H1 (cell line): ENCODE measurements at regions not wholly inside any gene's neighbourhood (a gene's known extent, or its start where the extent isn't known, plus 50 kb on each side); places are given as distances from the start of the nearest gene placed in this dataset.

Experiments
- HDAC2 ChIP-seq, 2 experiments: fragments of 300-600 bp in 1 of 2; sonication (generic) in 1 of 2; IDR thresholded peaks; 2 replicates each; pipeline ENCODE4 v1.6.1; 2011 to 2012; ENCODE audit warnings: low read depth in 2 of 2, low read length in 2 of 2, mild to moderate bottlenecking in 2 of 2, moderate library complexity in 2 of 2, borderline replicate concordance in 1 of 2, inconsistent platforms in 1 of 2
- POLR2A ChIP-seq, 2 experiments: IDR thresholded peaks; 1 replicate in 1 of 2; 2 replicates in 1 of 2; pipeline ENCODE4 v1.6.1; 2011; ENCODE audit warnings: low read depth in 2 of 2, low read length in 2 of 2, mild to moderate bottlenecking in 2 of 2; ENCODE audit errors: control extremely low read depth in 1 of 2
- TF ChIP-seq, protein P1 (sequence below): fragments of 300-600 bp; sonication (generic); IDR thresholded peaks from 2 replicates; pipeline ENCODE4 v1.7.1; 2012; ENCODE audit warnings: low read length, moderate library complexity, mild to moderate bottlenecking, inconsistent platforms; ENCODE audit not compliant: insufficient replicate concordance

DNA sequence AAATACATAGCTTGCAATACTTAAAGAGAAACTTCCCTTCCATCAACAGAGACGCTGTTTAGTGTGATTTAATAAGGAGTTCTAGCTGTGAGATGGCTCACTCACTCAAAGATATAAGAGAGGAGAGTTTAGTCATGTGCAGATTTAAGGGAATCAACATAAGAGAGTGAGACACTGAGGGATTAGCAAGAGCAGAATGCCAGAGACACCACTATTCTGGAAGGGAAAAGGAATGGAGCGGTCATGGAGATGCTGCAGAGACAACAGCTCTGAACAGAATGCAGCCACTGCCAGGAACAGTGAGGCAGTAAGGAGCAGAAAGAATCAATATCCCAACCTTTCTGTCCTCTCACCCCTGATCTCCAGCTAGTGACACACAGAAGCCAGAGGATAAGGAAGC lies 248.8 kb downstream of the MBNL1 start (continued):
- TF ChIP-seq, protein P1, sequence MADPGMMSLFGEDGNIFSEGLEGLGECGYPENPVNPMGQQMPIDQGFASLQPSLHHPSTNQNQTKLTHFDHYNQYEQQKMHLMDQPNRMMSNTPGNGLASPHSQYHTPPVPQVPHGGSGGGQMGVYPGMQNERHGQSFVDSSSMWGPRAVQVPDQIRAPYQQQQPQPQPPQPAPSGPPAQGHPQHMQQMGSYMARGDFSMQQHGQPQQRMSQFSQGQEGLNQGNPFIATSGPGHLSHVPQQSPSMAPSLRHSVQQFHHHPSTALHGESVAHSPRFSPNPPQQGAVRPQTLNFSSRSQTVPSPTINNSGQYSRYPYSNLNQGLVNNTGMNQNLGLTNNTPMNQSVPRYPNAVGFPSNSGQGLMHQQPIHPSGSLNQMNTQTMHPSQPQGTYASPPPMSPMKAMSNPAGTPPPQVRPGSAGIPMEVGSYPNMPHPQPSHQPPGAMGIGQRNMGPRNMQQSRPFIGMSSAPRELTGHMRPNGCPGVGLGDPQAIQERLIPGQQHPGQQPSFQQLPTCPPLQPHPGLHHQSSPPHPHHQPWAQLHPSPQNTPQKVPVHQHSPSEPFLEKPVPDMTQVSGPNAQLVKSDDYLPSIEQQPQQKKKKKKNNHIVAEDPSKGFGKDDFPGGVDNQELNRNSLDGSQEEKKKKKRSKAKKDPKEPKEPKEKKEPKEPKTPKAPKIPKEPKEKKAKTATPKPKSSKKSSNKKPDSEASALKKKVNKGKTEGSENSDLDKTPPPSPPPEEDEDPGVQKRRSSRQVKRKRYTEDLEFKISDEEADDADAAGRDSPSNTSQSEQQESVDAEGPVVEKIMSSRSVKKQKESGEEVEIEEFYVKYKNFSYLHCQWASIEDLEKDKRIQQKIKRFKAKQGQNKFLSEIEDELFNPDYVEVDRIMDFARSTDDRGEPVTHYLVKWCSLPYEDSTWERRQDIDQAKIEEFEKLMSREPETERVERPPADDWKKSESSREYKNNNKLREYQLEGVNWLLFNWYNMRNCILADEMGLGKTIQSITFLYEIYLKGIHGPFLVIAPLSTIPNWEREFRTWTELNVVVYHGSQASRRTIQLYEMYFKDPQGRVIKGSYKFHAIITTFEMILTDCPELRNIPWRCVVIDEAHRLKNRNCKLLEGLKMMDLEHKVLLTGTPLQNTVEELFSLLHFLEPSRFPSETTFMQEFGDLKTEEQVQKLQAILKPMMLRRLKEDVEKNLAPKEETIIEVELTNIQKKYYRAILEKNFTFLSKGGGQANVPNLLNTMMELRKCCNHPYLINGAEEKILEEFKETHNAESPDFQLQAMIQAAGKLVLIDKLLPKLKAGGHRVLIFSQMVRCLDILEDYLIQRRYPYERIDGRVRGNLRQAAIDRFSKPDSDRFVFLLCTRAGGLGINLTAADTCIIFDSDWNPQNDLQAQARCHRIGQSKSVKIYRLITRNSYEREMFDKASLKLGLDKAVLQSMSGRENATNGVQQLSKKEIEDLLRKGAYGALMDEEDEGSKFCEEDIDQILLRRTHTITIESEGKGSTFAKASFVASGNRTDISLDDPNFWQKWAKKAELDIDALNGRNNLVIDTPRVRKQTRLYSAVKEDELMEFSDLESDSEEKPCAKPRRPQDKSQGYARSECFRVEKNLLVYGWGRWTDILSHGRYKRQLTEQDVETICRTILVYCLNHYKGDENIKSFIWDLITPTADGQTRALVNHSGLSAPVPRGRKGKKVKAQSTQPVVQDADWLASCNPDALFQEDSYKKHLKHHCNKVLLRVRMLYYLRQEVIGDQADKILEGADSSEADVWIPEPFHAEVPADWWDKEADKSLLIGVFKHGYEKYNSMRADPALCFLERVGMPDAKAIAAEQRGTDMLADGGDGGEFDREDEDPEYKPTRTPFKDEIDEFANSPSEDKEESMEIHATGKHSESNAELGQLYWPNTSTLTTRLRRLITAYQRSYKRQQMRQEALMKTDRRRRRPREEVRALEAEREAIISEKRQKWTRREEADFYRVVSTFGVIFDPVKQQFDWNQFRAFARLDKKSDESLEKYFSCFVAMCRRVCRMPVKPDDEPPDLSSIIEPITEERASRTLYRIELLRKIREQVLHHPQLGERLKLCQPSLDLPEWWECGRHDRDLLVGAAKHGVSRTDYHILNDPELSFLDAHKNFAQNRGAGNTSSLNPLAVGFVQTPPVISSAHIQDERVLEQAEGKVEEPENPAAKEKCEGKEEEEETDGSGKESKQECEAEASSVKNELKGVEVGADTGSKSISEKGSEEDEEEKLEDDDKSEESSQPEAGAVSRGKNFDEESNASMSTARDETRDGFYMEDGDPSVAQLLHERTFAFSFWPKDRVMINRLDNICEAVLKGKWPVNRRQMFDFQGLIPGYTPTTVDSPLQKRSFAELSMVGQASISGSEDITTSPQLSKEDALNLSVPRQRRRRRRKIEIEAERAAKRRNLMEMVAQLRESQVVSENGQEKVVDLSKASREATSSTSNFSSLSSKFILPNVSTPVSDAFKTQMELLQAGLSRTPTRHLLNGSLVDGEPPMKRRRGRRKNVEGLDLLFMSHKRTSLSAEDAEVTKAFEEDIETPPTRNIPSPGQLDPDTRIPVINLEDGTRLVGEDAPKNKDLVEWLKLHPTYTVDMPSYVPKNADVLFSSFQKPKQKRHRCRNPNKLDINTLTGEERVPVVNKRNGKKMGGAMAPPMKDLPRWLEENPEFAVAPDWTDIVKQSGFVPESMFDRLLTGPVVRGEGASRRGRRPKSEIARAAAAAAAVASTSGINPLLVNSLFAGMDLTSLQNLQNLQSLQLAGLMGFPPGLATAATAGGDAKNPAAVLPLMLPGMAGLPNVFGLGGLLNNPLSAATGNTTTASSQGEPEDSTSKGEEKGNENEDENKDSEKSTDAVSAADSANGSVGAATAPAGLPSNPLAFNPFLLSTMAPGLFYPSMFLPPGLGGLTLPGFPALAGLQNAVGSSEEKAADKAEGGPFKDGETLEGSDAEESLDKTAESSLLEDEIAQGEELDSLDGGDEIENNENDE = peak; percentile 47
- 0 out of 4 replicates have a peak, but pooled peaks of 1 of the 2 experiments have one; percentile 19 for TF ChIP-seq HDAC2 (IDR thresholded peaks at IDR 0.05; ENCODE audit: borderline replicate concordance in 1 of 2, low read depth in 2 of 2, low read length in 2 of 2)
- TF ChIP-seq POLR2A (IDR thresholded peaks at IDR 0.05; ENCODE audit: control extremely low read depth in 1 of 2, low read depth in 2 of 2, low read length in 2 of 2) = no peak
- TF ChIP-seq, all 59 proteins: peak for 2
